IMR-90 (cell line): ENCODE measurements at regions not wholly inside any gene's neighbourhood (a gene's known extent, or its start where the extent isn't known, plus 50 kb on each side); places are given as distances from the start of the nearest gene placed in this dataset.

Experiments
- ATAC-seq: fragments of 200-7000 bp; cut with Tn5 transposase; 2 replicates; pipeline ENCODE4 v1.9.1; 2020; ENCODE audit warnings: low read depth, mild to moderate bottlenecking, moderate library complexity
- BruUV-seq: library from RNA; stranded (reverse); fragments of 400-500 nt; replicated peaks from 2 replicates; lab custom pipeline; 2021; lab: Mats Ljungman, UMichigan
- CTCF ChIA-PET: fragments of 300-600 bp; formaldehyde crosslinking; extraction: SDS; loops from one replicate; lab custom pipeline; 2021; ENCODE audit warnings: antibody characterized with exemption; lab: Yijun Ruan, JAX
- POLR2A ChIA-PET: fragments of 300-600 bp; sonication (Branson Sonifier 250); formaldehyde crosslinking; loops from one replicate; lab custom pipeline; 2022; ENCODE audit warnings: antibody characterized with exemption; ENCODE audit not compliant: unreplicated experiment; lab: Charles Lee
- DNase-seq: peaks from one replicate; pipeline ENCODE4 v3.0.0; 2013
- H2AFZ ChIP-seq: replicated peaks from 2 replicates; pipeline ENCODE3; 2013; ENCODE audit warnings: low read length, mild to moderate bottlenecking; ENCODE audit not compliant: poor library complexity
- H2AK5ac ChIP-seq: 2 replicates; pipeline ENCODE4 v1.6.1; 2013; ENCODE audit warnings: low read depth, low read length, inconsistent platforms
- H2AK9ac ChIP-seq: replicated peaks from 2 replicates; pipeline ENCODE3; 2013; ENCODE audit warnings: mild to moderate bottlenecking, low read depth, low read length, moderate library complexity; ENCODE audit not compliant: poor library complexity
- H2BK120ac ChIP-seq: 2 replicates; pipeline ENCODE4 v1.6.1; 2013; ENCODE audit warnings: low read depth, low read length, inconsistent platforms
- H2BK15ac ChIP-seq: 3 replicates; pipeline ENCODE4 v1.6.1; 2013; ENCODE audit warnings: low read depth, low read length, inconsistent platforms
- H2BK20ac ChIP-seq: 2 replicates; pipeline ENCODE4 v1.6.1; 2013; ENCODE audit warnings: low read depth, mild to moderate bottlenecking, inconsistent platforms, low read length, moderate library complexity
- H2BK5ac ChIP-seq: 2 replicates; pipeline ENCODE4 v1.6.1; 2013; ENCODE audit warnings: mild to moderate bottlenecking, low read depth, low read length, inconsistent platforms; ENCODE audit not compliant: poor library complexity, severe bottlenecking
- H3K14ac ChIP-seq: replicated peaks from 2 replicates; pipeline ENCODE4 v1.6.1; 2013; ENCODE audit warnings: low read depth, low read length, inconsistent platforms
- H3K18ac ChIP-seq: 2 replicates; pipeline ENCODE4 v1.6.1; 2013; ENCODE audit warnings: low read depth, low read length, control low read depth
- H3K23ac ChIP-seq: 2 replicates; pipeline ENCODE4 v1.6.1; 2013; ENCODE audit warnings: low read depth, low read length, inconsistent platforms
- H3K27ac ChIP-seq: 2 replicates; pipeline ENCODE4 v1.5.1; 2013; ENCODE audit warnings: mild to moderate bottlenecking, control low read depth, low read length; ENCODE audit not compliant: insufficient read depth
- H3K27me3 ChIP-seq: 2 replicates; pipeline ENCODE4 v1.6.1; 2013; ENCODE audit warnings: low read length; ENCODE audit not compliant: control insufficient read depth, insufficient read depth
- H3K36me3 ChIP-seq: 2 replicates; pipeline ENCODE4 v1.6.1; 2013; ENCODE audit warnings: low read length, mixed read lengths; ENCODE audit not compliant: control insufficient read depth, insufficient read depth
- H3K4ac ChIP-seq: 2 replicates; pipeline ENCODE4 v1.6.1; 2013; ENCODE audit warnings: low read depth, low read length, inconsistent platforms
- H3K4me1 ChIP-seq: 2 replicates; pipeline ENCODE4 v1.6.1; 2013; ENCODE audit warnings: low read length, mixed read lengths; ENCODE audit not compliant: control insufficient read depth, insufficient read depth
- H3K4me2 ChIP-seq: 2 replicates; pipeline ENCODE4 v1.6.1; 2013; ENCODE audit warnings: low read depth, mild to moderate bottlenecking, control low read depth, low read length, moderate library complexity
- H3K4me3 ChIP-seq: 2 replicates; pipeline ENCODE4 v1.5.1; 2013; ENCODE audit warnings: low read depth, mild to moderate bottlenecking, control low read depth, low read length, moderate library complexity; ENCODE audit not compliant: insufficient read depth
- H3K56ac ChIP-seq: 2 replicates; pipeline ENCODE4 v1.6.1; 2013; ENCODE audit warnings: low read length, inconsistent platforms; ENCODE audit not compliant: insufficient read depth; ENCODE audit errors: extremely low read depth
- H3K79me1 ChIP-seq, 2 experiments: 2 replicates each; pipeline ENCODE4 v1.6.1; 2013; ENCODE audit warnings: low read length in 2 of 2, inconsistent platforms in 1 of 2, low read depth in 1 of 2
- H3K9ac ChIP-seq: 2 replicates; pipeline ENCODE4 v1.6.1; 2013; ENCODE audit warnings: low read depth, low read length, control low read depth
- H3K9me1 ChIP-seq: 2 replicates; pipeline ENCODE4 v1.6.1; 2013; ENCODE audit warnings: low read length, inconsistent platforms; ENCODE audit not compliant: insufficient read depth
- H3K9me3 ChIP-seq: 2 replicates; pipeline ENCODE4 v1.6.1; 2013; ENCODE audit warnings: low read length; ENCODE audit not compliant: control insufficient read depth, insufficient read depth
- H4K20me1 ChIP-seq: 2 replicates; pipeline ENCODE4 v1.6.1; 2013; ENCODE audit warnings: low read length, inconsistent platforms; ENCODE audit not compliant: insufficient read depth
- H4K5ac ChIP-seq: 2 replicates; pipeline ENCODE4 v1.6.1; 2013; ENCODE audit warnings: mild to moderate bottlenecking, low read depth, low read length, control low read depth
- H4K8ac ChIP-seq, 2 experiments: 2 replicates each; pipeline ENCODE4 v1.6.1; 2013; ENCODE audit warnings: low read depth in 2 of 2, low read length in 2 of 2, control low read depth in 1 of 2, inconsistent platforms in 1 of 2
- H4K91ac ChIP-seq: 2 replicates; pipeline ENCODE4 v1.6.1; 2013; ENCODE audit warnings: low read depth, low read length, inconsistent platforms; ENCODE audit not compliant: insufficient read depth
- CEBPB ChIP-seq: IDR thresholded peaks from 2 replicates; pipeline ENCODE4 v1.6.1; 2012; ENCODE audit warnings: low read depth, low read length, improper control_type of control experiment
- FOS ChIP-seq: fragments of 150-350 bp; IDR thresholded peaks from 2 replicates; pipeline ENCODE4 v1.6.1; 2016; ENCODE audit warnings: low read depth, low read length
- MAZ ChIP-seq: IDR thresholded peaks from 2 replicates; pipeline ENCODE4 v1.6.1; 2012; ENCODE audit warnings: low read depth, mild to moderate bottlenecking, low read length, improper control_type of control experiment, moderate library complexity, borderline replicate concordance
- NFE2L2 ChIP-seq: fragments of 150-350 bp; IDR thresholded peaks from 2 replicates; pipeline ENCODE4 v1.6.1; 2016; ENCODE audit warnings: low read depth, mild to moderate bottlenecking, low read length
- POLR2A ChIP-seq: IDR thresholded peaks from 2 replicates; pipeline ENCODE4 v1.6.1; 2012; ENCODE audit warnings: mild to moderate bottlenecking, low read depth, low read length
- RAD21 ChIP-seq: IDR thresholded peaks from 2 replicates; pipeline ENCODE4 v1.6.1; 2012; ENCODE audit warnings: low read length, improper control_type of control experiment
- RCOR1 ChIP-seq: IDR thresholded peaks from 2 replicates; pipeline ENCODE4 v1.6.1; 2012; ENCODE audit warnings: mild to moderate bottlenecking, low read length, improper control_type of control experiment; ENCODE audit not compliant: insufficient replicate concordance
- SMC3 ChIP-seq: fragments of 150-350 bp; IDR thresholded peaks from 2 replicates; pipeline ENCODE4 v1.6.1; 2016; ENCODE audit warnings: low read depth, mild to moderate bottlenecking, antibody characterized with exemption, low read length, moderate library complexity
- WGBS, 2 experiments: methylation state at CpG; one replicate each; pipeline versions ENCODE4 v1.1.5 to v1.1.7; 2013; ENCODE audit warnings: missing lambda C conversion rate in 2 of 2; ENCODE audit not compliant: insufficient read length in 1 of 2; ENCODE audit errors: extremely low coverage in 2 of 2; 5-methylcytosine and 5-hydroxymethylcytosine counted together
- dilution Hi-C: fragments of 300-500 bp; cut with HindIII; formaldehyde crosslinking; loops from one replicate; pipeline ENCODE4 v1.14.3; 2018; ENCODE audit warnings: low sequenced_read_pairs; ENCODE audit not compliant: unreplicated experiment
- in situ Hi-C: fragments of 300-500 bp; cut with MboI; formaldehyde crosslinking; loops from 3 replicates; pipeline ENCODE4 v1.14.3; 2019; ENCODE audit warnings: low sequenced_read_pairs, inconsistent platforms, mixed read lengths
- intact Hi-C: fragments of 100-400 bp; cut with micrococcal nuclease; formaldehyde crosslinking; loops from 2 replicates; pipeline ENCODE4 v1.10.0; 2022
- TF ChIP-seq, protein P1 (sequence below): fragments of 150-350 bp; IDR thresholded peaks from 2 replicates; pipeline ENCODE4 v1.6.1; 2017; ENCODE audit warnings: mild to moderate bottlenecking, antibody characterized with exemption, low read length, low read depth
- TF ChIP-seq, protein P2 (sequence below): fragments of 150-350 bp; IDR thresholded peaks from 2 replicates; pipeline ENCODE4 v1.6.1; 2016; ENCODE audit warnings: low read depth, mild to moderate bottlenecking, low read length, moderate library complexity, borderline replicate concordance

DNA sequence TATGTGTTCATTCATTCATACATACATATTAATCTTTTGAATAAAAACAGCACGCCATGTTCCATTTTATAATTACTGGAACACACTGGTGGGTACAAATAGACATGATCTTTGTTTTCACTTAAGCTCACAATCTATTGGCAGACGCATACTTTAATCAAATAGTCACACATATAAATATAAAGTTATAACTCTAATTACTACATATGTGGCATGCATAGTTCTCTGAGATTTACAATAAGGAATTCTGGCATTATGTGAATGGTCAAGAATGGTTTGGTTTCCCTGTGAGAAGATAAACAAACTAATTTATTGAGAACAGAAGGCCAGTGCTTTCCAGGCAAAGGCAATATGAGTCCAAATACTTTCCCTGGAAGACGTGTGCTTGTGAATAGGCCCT lies 576.2 kb downstream of the CDH8 start:
- H4K91ac ChIP-seq = no peak overlapping the region
- H4K20me1 ChIP-seq = no peaks in the 10 kb centered on the region
- H3K14ac ChIP-seq = no peak overlapping the region
- H2AFZ ChIP-seq = no peak overlapping the region
- BruUV-seq = no TSS peak
- no peak overlapping the region for H3K4ac ChIP-seq
- H3K9ac ChIP-seq = no peak overlapping the region
- no peak overlapping the region for H4K5ac ChIP-seq
- H3K18ac ChIP-seq = no peak overlapping the region
- dilution Hi-C loops = no loop called here
- no peak overlapping the region for H2BK120ac ChIP-seq
- H3K4me3 ChIP-seq = no peak overlapping the region
- DNase-seq (no peak), ATAC-seq (no peak)
- POLR2A ChIA-PET = no interaction called here
- no peaks in the 10 kb centered on the region for H3K4me1 ChIP-seq
- no peak overlapping the region for H2AK9ac ChIP-seq
- TF ChIP-seq, protein P1, sequence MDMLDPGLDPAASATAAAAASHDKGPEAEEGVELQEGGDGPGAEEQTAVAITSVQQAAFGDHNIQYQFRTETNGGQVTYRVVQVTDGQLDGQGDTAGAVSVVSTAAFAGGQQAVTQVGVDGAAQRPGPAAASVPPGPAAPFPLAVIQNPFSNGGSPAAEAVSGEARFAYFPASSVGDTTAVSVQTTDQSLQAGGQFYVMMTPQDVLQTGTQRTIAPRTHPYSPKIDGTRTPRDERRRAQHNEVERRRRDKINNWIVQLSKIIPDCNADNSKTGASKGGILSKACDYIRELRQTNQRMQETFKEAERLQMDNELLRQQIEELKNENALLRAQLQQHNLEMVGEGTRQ = no peak
- TF ChIP-seq NFE2L2 (no peak), MAZ (no peak), RAD21 (no peak), SMC3 (no peak), FOS (no peak), RCOR1 (no peak), POLR2A (no peak), CEBPB (no peak)
- TF ChIP-seq, protein P2, sequence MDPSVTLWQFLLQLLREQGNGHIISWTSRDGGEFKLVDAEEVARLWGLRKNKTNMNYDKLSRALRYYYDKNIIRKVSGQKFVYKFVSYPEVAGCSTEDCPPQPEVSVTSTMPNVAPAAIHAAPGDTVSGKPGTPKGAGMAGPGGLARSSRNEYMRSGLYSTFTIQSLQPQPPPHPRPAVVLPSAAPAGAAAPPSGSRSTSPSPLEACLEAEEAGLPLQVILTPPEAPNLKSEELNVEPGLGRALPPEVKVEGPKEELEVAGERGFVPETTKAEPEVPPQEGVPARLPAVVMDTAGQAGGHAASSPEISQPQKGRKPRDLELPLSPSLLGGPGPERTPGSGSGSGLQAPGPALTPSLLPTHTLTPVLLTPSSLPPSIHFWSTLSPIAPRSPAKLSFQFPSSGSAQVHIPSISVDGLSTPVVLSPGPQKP = no peak
- no peaks in the 10 kb centered on the region for H3K27me3 ChIP-seq
- intact Hi-C loops = no loop called here
- no peak overlapping the region for H4K8ac ChIP-seq
- H3K23ac ChIP-seq = no peak overlapping the region
- no peak overlapping the region for H3K4me2 ChIP-seq
- no peaks in the 10 kb centered on the region for H3K9me1 ChIP-seq
- no peak overlapping the region for H2BK5ac ChIP-seq
- no peak overlapping the region for H3K56ac ChIP-seq
- in situ Hi-C loops = no loop called here
- no peaks in the 10 kb centered on the region for H3K36me3 ChIP-seq
- peaks cover 11% of the 10 kb centered on the region; the same call in 1 of the 2 replicates for H3K9me3 ChIP-seq
- H3K27ac ChIP-seq = no peak overlapping the region
- CTCF ChIA-PET = no interaction called here
- no peak overlapping the region for H2AK5ac ChIP-seq
- no peak overlapping the region for H2BK15ac ChIP-seq
- no peaks in the 10 kb centered on the region for H3K79me1 ChIP-seq
- H2BK20ac ChIP-seq = no peak overlapping the region
- 0% methylated on average over 1 of the region's 3 CpGs; no CpG with 5 or more reads in 1 of the 2 experiments for WGBS, 2 experiments
